Lower leg skin (tissue), 3 donors: ENCODE measurements at regions not wholly inside any gene's neighbourhood (a gene's known extent, or its start where the extent isn't known, plus 50 kb on each side); places are given as distances from the start of the nearest gene placed in this dataset.

Experiments
- POLR2A ChIP-seq, 2 donors: fragments of 450-650 bp; IDR thresholded peaks; one replicate each; pipeline ENCODE4 v1.6.1; 2016 to 2017; ENCODE audit warnings: antibody characterized with exemption in 2 of 2, mild to moderate bottlenecking in 1 of 2, moderate library complexity in 1 of 2
- TF ChIP-seq, protein P1 (sequence below), 3 donors: fragments of 450-650 bp; IDR thresholded peaks; one replicate each; pipeline ENCODE4 v1.5.1; 2016; ENCODE audit warnings: antibody characterized with exemption in 3 of 3, mild to moderate bottlenecking in 3 of 3, moderate library complexity in 2 of 3

DNA sequence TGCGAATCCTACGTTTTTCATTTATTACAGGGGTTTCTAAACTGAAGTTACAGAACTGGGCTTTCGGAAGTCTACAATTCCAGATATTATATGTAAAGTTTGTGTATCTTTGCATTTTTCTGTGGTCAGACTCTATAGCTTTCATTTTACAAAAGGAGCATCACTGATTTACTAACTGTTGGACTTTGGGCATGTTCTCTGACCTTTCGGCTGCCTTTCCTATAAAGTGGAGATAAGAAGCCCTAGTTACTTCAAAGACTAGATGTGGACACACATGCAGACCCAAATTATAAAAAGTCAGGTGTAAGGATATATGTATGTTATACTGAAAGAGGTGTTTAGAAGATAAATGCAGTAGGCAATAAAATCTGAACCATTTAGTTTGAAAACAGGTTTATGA is 126.6 kb upstream of the PRKCQ start:
- TF ChIP-seq, protein P1, sequence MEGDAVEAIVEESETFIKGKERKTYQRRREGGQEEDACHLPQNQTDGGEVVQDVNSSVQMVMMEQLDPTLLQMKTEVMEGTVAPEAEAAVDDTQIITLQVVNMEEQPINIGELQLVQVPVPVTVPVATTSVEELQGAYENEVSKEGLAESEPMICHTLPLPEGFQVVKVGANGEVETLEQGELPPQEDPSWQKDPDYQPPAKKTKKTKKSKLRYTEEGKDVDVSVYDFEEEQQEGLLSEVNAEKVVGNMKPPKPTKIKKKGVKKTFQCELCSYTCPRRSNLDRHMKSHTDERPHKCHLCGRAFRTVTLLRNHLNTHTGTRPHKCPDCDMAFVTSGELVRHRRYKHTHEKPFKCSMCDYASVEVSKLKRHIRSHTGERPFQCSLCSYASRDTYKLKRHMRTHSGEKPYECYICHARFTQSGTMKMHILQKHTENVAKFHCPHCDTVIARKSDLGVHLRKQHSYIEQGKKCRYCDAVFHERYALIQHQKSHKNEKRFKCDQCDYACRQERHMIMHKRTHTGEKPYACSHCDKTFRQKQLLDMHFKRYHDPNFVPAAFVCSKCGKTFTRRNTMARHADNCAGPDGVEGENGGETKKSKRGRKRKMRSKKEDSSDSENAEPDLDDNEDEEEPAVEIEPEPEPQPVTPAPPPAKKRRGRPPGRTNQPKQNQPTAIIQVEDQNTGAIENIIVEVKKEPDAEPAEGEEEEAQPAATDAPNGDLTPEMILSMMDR (IDR thresholded peaks at IDR 0.05), result no peak
- no peak for TF ChIP-seq POLR2A (IDR thresholded peaks at IDR 0.05)
